ENCODE measurements at regions not wholly inside any gene's neighbourhood (a gene's known extent, or its start where the extent isn't known, plus 50 kb on each side); places are given as distances from the start of the nearest gene placed in this dataset.

DNA sequence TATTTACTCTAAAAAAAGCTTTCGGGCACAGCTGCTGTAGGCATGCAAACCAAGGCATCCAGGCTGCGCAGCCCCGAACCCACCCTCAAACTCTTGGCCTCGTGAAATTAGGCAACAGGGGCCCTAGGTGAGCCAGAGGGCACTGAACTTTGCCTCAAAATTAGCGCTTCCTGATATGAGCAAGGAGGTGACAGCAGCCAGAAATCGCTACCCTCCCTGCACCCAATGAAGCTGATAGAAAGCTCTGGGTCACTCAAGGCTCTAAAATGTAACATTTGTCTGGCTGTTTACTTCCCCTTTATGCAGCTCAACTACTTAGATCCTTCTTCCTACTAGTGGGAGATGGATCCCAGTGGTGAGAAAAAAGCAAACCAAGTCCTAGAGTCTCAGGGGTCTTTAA lies 61.8 kb downstream of the PITPNM2 start:
- Histone ChIP-seq H3K27me3 (ENCODE audit: insufficient read depth, low read length) (no peaks in the 10 kb centered on the region), H3K79me1 (ENCODE audit: insufficient read depth, low read depth, low read length, poor library complexity, severe bottlenecking) (no peaks in the 10 kb centered on the region), H3K4me1 (ENCODE audit: insufficient read depth, low read length) (no peaks in the 10 kb centered on the region), H2BK20ac (ENCODE audit: low read depth, low read length, poor library complexity, severe bottlenecking) (no peak overlapping the region), H3T11ph (ENCODE audit: low read length) (no peak overlapping the region), H3K9me3 (ENCODE audit: control insufficient read depth, low read depth, low read length) (no peaks in the 10 kb centered on the region), H3K14ac (ENCODE audit: insufficient read depth, low read length) (no peak overlapping the region), H2BK5ac (ENCODE audit: insufficient read length, low read length) (no peak overlapping the region), H3K23ac (ENCODE audit: insufficient read length, low read depth, low read length) (no peak overlapping the region), H3K56ac (ENCODE audit: insufficient read length, low read depth, low read length) (no peak overlapping the region), H2AK5ac (ENCODE audit: insufficient read length, low read length) (no peak overlapping the region), H4K91ac (ENCODE audit: insufficient read length, low read depth, low read length) (no peak overlapping the region), H3K4ac (ENCODE audit: low read depth, low read length) (no peak overlapping the region), H4K20me1 (ENCODE audit: control insufficient read depth, insufficient read depth, insufficient read length) (no peaks in the 10 kb centered on the region), H3K9ac (ENCODE audit: extremely low read depth, insufficient read length, low read length) (no peak overlapping the region), H2BK12ac (ENCODE audit: insufficient read length, low read depth, low read length) (no peak overlapping the region), H4K5ac (ENCODE audit: insufficient read length, low read depth, low read length) (no peak overlapping the region), H3K18ac (ENCODE audit: insufficient read length, low read depth, low read length) (no peak overlapping the region), H3K4me2 (ENCODE audit: insufficient read depth, insufficient read length, low read length) (no peak overlapping the region), H4K8ac (replicated peaks; ENCODE audit: insufficient read length, low read depth, low read length) (no peak overlapping the region), H2AFZ (ENCODE audit: low read length) (no peak overlapping the region), H3K27ac (ENCODE audit: insufficient read length, low read depth, low read length) (no peak overlapping the region), H2BK15ac (ENCODE audit: low read depth, low read length) (no peak overlapping the region), H2BK120ac (ENCODE audit: low read depth, low read length, poor library complexity, severe bottlenecking) (no peak overlapping the region), H3K23me2 (ENCODE audit: insufficient read length, low read depth, low read length, poor library complexity, severe bottlenecking) (no peaks in the 10 kb centered on the region), H3K79me2 (ENCODE audit: insufficient read depth, low read length) (no peaks in the 10 kb centered on the region)
- H3K9me3 Mint-ChIP-seq: no peaks in the 10 kb centered on the region
- no peak overlapping the region for H3K4me3 Mint-ChIP-seq
- H3K4me1 Mint-ChIP-seq: peaks cover 0 to 4% of the 10 kb centered on the region in 2 experiments; a peak in 2 of 4 replicates
- H3K27ac Mint-ChIP-seq: no peak overlapping the region
- no peak for TF ChIP-seq CTCF (conservative IDR thresholded peaks at IDR 0.05)
- DNase-seq: no peak
- no peaks in the 10 kb centered on the region for H3K36me3 Mint-ChIP-seq (ENCODE audit: insufficient read depth in 1 of 3, low read depth in 3 of 3)
- H3K27me3 Mint-ChIP-seq (ENCODE audit: low read depth): peaks cover 2% of the 10 kb centered on the region; the same call in 1 of the 2 replicates
- WGBS (ENCODE audit: extremely low coverage, insufficient read length, low lambda C conversion rate): no CpG with 5 or more reads among the region's 6 CpGs
